ENCODE measurements at regions not wholly inside any gene's neighbourhood (a gene's known extent, or its start where the extent isn't known, plus 50 kb on each side); places are given as distances from the start of the nearest gene placed in this dataset.
"Not testable (repeated sequence)": the region's sequence is repeated elsewhere in the genome, so short reads cannot be mapped to it uniquely, and the experiment has no call there.

DNA sequence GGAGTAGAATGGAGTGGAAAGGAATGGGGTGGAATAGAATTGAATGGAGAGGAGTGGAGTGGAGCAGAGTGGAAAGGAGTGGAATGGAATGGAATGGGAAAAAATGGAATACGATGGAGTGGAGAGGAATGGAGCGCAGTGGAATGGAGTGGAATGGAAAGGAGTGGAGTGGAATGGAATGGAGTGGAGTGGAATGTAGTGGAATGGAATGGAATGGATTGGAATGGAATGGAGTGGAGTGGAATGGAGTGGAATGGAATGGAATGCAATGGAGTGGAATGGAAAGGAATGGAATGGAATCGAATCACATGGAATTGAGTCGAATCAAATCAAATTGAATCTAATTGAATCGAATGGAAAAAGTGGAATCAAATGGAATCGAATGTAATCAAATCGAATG is 1016.1 kb downstream of the CDY1 start:
- no peak for DNase-seq

DNA sequence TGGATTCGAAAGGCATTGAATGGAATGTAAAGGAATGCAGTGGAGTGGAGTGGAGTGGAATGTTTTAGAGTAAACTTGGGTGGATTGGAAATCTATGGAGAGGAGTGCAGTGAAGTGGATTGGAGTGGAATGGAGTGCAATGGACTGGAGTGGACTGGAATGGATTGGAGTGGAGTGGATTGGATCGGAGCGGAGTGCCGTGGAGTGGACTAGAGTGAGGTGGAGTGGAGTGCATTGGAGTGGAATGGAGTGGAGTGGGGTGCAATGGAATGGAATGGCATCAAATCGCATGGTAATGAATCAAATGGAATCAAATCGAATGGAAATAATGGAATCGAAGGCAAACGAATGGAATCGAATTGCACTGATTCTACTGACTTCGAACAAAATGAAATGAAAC is 1023.9 kb downstream of the CDY1 start:
- not testable (repeated sequence) for DNase-seq

DNA sequence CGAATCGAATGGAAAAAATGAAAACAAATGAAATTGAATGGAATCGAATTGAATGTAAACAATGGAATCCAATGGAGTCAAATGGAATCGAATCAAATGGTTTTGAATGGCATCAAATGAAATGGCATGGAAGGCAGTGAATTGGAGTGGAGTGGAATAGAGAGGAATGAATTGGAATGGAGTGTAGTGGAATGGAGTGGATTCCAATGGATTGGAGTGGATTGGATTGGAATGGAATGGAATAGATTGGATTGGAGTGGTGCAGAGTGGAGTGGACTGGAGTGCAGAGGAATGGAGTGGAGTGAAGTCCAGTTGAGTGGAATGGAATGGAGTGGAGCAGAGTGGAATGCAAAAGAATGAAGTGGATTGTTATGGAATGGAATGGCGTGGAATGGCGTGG is 1026.3 kb downstream of the CDY1 start:
- DNase-seq: not testable (repeated sequence)

DNA sequence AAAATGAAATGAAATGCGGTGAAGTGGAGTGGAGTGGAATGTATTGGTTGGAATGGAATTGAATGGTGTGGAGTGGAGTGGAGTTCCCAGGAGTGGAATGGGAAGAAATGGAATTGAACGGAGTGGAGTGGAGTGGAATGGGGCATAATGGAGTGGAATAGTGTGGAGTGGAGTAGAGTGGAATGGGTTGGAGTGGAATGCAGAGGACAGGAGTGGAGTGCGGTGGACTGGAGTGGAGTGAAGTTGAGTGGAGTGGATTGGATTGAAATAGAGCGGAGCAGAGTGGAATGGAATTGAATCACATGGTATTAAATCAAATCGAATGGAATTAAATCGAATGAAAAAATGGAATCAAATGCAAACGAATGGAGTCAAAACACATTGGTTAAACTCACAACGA is 1042.3 kb downstream of the CDY1 start:
- not testable (repeated sequence) for DNase-seq

DNA sequence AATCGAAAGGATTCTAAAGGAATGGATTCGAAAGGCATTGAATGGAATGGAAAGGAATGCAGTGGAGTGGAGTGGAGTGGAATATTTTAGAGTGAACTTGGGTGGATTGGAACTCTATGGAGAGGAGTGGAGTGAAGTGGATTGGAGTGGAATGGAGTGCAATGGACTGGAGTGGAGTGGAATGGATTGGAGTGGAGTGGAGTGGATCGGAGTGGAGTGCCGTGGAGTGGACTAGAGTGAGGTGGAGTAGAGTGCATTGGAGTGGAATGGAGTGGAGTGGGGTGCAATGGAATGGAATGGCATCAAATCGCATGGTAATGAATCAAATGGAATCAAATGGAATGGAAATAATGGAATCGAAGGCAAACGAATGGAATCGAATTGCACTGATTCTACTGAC is 1044.8 kb downstream of the CDY1 start:
- DNase-seq: not testable (repeated sequence)

DNA sequence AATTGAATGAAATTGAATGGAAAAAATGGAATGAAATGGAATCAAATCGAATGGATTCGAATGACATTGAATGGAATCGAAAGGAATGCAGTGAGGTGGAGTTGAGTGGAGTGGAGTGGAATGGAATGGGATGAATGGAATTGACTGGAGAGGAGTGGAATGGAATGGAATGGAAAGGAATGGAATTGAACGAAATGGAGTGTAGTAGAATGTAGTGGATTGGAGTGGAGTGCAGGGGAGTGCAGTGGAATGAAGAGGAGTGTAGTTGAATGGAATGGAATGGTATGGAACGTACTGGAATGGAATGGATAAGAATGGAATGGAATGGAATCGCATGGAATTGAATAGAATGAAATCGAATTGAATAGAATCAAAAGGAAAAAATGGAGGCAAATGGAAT is 1047.3 kb downstream of the CDY1 start:
- DNase-seq: not testable (repeated sequence)

DNA sequence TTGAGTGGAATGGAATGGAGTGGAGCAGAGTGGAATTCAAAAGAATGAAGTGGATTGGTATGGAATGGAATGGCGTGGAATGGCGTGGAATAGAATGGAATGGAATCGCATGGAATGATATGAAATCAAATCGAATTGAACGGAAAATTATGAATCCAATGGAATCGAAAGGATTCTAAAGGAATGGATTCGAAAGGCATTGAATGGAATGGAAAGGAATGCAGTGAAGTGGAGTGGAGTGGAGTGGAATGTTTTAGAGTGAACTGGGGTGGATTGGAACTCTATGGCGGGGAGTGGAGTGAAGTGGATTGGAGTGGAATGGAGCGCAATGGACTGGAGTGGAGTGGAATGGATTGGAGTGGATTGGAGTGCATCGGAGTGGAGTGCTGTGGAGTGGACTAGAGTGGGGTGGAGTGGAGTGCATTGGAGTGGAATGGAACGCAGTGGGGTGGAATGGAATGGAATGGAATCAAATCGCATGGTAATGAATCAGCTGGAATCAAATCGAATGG is 1048.5 kb downstream of the CDY1 start:
- peak; percentile 23 for DNase-seq

DNA sequence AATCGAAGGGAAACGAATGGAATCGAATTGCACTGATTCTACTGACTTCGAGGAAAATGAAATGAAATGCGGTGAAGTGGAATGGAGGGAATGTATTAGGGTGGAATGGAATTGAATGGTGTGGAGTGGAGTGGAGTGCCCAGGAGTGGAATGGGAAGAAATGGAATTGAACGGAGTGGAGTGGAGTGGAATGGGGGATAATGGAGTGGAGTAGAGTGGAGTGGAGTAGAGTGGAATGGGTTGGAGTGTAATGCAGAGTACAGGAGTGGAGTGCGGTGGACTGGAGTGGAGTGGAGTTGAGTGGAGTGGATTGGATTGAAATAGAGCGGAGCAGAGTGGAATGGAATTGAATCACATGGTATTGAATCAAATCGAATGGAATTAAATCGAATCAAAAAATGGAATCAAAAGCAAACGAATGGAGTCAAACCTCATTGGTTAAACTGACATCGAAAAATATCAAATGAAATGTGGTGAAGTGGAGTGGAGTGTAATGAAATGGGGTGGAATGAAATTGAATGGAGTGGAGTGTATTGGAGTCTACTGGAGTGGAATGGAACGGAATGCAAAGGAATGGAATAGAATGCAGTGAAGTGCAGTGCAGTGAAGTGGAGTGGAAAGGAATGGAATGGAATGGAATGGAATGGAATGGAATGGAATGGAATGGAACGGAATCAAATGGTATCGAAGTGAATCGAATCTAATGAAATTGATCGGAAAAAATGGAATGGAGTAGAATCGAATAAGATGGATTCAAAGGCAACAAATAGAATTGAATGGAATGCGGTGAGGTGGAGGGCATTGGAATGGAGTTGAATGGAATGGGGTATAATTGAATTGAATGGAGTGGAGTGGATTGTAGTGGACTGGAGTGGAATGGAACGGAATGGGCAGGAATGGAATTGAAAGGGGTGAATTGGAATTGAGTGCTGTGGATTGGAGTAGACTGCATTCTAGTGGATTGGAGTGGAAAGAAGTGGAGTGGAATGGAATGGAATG is 1049.3 kb downstream of the CDY1 start:
- DNase-seq: peak; percentile 31
